Stimulated activated CD4-positive, alpha-beta T cell treated with anti-CD3 and anti-CD28 coated beads, Interleukin-2, amount 100 ng/mL, for 4 hours (primary cell): ENCODE measurements at regions not wholly inside any gene's neighbourhood (a gene's known extent, or its start where the extent isn't known, plus 50 kb on each side); places are given as distances from the start of the nearest gene placed in this dataset.

ENCODE experiments used
- DNase-seq: peaks from one replicate; pipeline ENCODE4 v3.0.0-alpha.2; 2020; ENCODE audit warnings: low read depth

DNA sequence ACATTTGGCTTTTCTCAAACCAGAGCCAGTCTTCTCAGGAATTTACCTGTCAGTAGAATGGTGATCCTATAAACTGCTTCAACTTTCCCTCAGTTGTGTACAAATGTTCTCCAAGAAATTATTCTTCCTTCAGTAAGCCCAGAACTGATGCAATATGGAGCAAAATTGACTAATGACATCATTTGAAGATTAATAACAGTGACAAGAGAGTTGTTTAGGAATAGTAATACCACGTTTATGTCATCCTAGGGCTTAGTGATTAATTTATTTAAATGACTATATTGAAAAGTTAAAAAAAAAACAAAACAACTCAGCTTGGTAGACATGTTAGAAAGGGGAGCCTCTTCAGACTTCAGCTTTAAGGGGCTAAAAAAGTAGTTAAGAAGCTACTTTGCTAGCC, 933.2 kb downstream of the GATA3 start:
- DNase-seq, result no peak

DNA sequence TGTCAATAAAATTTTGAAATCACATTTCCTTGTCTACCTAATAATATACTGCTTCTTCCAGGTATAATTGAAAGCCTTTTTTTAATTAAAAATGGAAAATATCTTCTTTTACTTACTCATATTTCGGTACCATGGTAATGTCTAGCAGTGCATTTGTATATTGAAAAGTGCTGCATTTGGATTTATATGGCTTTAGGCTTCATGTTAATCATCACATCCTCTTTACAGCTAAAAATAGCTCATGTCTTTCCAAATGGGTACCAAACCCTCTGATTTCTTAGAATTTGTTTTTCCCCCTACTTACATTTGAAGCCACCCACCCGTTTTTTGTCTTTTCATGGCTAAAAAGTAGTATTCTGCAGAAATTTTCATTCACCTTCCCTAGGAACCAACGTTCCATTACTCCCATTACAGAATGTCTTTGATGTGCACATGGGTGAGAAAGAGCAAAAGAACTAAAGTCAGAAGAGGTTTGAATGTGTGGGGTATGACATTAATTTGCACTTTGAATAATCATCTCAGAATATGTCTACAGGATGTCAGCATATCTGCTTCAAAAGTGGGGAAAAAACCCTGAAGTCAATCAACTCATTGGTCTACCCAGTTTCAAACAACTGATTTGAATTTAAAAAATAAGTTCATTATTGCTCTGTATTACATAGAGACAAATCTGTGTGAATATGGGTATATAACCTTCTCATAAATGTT, 935.9 kb downstream of the GATA3 start:
- no peak for DNase-seq

DNA sequence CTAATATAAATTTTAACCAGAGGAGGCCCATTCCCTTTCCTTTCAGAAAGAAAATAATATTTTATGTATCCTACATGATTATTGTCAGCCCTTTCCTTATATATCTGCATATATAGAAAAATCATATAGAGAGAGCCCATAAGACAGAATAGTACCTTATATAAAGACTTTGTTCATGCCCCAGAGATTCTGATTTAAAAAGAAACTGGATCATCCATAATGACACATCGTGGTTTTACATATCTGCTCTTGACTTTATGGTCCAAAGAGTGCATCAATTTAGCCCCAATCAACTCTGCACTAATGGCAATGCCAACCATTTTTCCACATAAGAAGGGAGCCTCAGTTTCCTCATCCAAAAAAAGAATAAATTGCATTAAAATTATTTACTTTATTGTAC, 937.5 kb downstream of the GATA3 start:
- DNase-seq, result no peak

DNA sequence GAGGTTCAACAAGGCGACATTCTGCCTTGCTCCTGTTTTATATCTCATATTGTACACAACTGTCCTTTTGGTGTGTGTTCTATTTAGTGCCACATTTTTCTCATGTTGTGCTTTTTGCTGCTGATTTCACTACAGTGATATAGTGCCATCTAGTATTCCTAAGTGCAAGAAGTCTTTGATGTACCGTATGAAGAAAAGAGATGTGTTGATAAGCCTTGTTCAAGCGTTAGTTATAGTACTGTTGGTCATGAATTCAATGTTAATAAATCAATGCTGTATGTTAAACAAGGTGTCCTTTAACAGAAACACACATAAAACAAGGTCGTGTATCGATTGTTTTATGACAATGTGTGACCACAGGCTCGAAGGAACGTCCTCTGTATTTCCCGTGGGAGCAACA, 939.4 kb downstream of the GATA3 start:
- DNase-seq, result no peak

DNA sequence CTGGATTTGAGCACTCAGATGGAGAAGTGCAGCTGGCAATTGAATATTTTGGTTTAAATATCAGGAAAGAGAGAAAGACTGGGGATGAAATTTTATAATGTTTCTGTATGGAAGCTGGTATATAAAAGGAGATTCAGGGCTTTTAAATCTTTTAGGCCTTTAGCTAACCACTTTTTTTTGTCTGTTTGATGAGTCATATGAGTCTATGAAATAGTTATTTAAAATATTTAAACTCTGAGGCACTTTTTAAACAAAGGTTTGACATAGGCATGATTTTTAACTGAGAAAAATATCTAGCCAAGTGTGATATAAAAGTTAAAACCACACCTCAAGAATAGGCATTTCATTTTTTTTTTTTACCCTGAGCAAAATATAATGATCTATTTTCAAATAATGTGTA, 944.3 kb downstream of the GATA3 start:
- no peak for DNase-seq

DNA sequence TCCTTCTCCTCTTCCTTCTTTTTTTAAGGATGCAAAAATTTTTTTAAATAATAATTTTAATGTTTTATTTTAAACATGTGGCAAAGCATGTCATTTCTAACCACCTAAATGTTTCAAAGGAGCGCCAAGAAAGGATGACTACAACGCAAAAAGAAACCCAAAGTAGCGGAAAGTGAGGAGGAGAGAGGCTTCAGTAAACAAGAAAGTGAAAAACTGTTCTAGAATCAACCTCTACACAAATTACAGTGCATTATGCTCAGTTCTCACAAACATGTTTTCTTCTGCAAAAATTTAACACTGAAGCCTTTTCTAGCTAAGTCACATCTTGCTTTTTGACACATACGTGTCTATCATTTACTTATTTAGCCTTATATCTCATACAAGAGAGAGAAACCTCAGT, 948.6 kb downstream of the GATA3 start:
- DNase-seq, result no peak

DNA sequence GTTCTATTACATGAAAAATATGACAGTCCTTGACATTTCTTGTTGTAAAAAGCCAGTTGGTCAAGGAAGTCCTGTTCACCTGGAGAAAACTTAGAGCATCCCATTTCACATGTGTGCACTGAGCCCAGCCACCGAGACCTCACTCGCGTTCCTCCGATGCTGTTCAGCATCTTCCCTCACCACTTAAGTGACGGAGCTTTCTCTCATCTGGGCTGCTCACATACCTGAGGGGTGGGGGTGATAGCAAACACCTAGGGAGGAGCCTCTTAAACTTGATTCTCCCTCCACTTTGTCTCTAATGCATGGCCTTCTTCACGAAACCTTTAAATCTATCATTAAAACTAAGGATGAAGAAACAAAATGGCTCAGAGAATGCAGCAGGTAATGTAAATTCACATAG, 950.2 kb downstream of the GATA3 start:
- no peak for DNase-seq

DNA sequence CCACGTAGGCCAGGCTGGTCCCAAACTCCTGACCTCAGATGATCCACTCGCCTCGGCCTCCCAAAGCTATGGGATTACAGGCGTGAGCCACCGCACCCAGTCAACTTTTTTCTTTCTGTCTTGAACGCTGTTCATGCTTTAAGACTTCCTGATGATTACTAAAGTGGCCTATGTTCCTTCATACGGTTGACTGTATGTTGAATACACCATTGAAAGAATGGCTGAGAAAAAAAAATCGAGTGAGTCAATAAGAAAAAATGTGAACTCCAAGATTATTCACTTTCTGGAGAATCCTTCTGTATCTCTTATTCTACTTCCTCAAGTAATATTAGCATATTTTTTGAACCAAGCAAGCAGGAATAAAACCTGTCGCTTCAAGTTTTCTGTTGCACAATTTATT, 955.0 kb downstream of the GATA3 start:
- DNase-seq, result no peak

DNA sequence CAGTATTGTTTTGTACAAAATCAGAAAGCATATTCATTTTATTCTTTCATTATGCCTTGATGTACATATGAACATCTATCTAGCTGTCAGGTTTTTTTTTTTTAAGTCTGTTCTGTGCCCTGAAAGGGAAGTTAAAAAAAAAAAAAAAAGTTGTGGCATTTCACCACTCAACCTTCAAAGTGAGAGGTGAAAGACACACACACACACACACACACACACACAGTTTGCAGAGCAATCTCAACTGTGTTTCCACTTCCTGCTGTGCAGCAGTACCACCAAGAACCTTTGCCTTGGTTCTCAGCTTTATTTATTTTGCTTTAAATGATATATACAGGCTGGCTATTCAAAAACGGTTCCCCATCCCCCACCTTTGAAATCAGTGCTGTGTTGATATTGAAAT, 955.6 kb downstream of the GATA3 start:
- no peak for DNase-seq

DNA sequence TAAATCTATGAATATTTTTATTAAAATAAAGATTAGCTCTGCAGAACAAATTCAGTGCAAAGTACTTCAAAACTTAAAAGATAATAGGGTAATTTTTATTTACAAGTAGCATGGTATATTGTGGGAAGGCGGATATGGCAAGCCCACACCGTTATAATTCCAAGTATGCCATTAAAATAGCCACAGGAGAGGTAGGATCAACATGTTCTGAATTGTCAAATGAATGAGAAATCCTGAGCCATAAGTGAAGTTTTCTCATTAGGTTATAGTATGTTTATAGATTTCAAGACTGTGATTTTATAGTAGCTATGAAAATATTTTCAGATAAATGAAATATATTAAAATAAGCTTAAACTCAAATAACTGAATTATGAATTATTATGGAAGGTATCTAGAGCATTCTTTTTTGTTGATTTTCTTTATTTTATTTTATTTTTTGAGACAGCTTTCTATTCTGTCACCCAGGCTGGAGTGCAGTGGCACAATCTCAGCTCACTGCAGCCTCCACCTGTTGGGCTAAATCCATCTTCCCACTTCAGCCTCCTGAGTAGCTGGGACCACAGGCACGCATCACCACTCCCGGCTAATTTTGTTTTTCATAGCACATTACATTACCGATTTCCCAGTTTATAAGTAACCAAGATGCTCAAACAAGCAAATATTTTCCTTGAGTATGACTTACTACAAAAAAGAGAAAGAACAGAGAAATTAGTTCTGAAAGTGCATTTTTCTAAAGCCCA, 956.6 kb downstream of the GATA3 start:
- DNase-seq, result no peak

DNA sequence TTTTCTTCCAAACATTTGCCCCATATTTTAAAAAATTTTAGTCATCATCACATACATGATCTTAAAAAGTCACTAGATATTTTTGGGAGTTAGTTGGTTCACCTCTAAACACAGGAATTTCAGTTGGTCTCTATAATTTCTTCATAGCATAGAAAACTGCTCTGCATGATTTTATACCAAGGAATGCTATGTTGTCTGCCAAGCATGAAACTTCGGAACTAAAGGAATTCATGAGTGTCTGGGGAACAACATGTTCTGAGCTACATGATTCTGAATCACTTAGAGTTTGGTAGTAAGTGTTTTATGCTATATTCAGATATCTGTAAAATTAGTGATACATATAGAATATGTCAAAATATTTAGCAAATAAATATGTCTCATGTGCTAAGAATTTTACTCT, 957.8 kb downstream of the GATA3 start:
- DNase-seq, result no peak

DNA sequence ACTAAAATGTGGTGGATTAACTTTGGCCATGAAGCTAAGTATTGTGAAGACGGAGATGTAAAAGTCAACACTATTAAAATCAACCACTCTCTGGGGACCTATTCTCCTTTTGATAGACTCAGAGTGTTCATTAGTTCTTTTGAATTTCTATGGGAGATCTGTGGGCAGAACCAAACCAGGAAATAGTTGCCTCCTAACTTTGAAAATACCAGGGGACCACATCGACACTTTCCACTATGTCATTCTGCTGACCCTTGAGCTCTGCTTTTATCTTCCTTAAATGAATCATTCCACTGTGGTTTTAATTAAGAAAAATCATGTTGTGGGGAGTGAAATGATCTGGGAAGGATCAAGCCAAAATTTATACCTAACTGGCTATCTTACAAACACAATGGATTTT, 960.5 kb downstream of the GATA3 start:
- no peak for DNase-seq

DNA sequence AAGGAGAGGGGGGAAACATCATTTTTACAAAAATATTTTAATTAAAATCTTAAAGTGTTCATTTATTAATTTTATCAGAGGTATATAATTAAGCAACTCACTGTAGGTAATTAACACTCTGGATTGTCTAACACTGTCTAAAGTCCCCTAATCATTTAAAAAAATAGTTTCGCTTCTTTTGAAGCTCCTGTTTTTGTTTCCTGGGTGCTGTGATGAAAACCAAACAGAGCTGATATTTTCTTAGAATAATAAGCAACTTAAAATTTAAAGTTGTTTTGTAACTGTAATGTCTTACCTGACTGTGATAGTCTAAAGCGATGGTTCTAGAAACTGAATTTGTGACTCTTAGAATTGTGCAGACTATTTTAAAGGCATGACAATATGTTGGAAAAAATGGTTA, 961.0 kb downstream of the GATA3 start:
- no peak for DNase-seq

DNA sequence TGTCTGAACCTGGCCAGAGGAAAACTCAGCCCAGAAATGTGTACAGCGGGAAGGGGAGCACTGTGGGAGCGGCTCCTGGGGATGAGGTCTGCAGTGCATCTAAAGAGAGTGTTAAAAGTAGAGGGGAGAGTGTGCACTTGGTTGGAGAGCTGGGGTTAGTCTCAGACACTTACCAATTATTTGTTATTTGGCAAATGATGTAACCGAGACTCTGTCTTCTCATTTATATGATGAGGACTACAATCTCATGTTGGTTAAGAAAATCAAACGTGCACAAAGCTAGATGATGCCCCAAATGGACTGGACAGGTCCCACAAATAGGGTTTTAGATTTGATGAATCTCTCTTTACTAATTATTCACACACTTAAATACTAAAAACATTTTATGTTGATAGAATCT, 962.4 kb downstream of the GATA3 start:
- no peak for DNase-seq

DNA sequence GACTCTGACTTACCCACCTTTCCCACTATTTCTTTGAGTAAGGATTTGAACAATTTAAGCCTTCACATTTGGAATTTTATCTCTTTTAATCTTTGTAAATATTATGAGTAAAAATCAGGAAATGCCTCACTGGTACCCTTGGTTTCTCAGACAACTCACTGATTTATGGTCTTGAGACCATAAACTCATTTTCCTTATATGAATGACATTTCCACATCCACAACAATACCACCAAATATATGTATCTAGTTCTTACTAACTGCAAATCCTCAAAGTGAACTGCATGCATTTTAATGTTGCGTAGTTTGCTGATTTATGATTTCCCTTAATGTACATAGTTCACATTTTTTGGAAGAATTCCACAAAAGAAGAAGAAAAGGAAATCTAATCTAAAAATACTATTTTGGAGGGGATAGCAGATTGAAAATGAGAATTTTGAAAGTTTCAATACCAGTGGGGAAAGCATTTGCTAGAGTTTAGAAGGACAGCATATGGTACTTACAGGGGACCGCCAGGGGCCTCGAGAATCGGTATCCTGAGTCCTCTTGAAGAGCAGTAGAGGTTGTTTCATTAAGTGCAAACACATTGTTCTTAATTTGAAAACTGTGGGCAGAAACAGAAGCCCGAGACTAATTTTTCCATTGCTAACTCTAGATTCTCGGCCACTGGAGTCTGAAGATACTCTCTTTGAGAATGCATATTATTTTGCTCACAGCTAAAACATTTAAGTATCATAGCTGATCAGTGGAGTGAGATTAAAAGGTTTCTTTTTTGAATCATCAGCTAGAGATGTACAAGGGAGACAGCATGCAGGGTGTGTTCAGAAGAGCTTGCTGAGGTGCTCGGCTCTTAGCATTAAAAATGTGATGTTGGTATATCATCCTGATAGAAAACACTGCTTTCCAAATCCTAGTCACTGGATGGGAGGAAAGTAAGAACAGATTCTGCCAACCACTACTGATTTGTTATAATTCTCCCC, 964.0 kb downstream of the GATA3 start:
- DNase-seq, result no peak

DNA sequence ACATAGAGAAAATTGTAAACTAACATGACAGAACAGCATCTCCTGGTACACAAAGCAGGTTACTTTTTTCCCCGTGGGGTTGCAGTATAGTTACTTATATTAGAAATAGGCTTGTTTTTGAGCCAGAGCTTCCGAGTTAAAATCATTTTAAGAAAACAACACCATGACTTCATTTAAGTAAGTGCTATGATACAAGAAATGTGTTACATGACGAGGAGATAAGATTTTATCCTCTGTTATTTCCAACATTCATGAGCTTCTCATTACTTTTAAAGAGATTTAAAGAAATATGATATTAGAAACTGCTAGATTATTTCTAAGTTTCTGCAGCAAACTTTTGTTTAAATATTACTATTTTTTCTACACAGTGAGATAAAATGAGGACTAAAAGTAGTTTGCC, 968.7 kb downstream of the GATA3 start:
- no peak for DNase-seq

DNA sequence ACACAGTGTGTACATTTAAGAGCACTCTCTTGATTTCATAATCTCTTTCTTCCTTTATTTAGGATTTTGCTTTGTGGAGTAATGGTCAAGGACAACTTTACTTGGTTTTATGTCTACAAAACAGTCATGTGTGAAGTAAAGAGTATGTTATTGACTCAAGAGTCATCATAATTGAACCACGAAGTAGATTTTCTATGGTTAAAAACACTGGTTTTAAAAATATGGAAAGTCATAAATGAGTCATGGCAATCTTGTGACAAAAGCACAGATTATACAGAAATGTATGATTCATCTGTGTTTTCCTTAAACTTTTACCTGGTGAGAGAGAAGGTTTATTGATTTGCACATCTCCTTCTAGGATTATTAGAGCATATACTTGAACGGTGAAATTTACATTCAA, 969.7 kb downstream of the GATA3 start:
- DNase-seq, result no peak

DNA sequence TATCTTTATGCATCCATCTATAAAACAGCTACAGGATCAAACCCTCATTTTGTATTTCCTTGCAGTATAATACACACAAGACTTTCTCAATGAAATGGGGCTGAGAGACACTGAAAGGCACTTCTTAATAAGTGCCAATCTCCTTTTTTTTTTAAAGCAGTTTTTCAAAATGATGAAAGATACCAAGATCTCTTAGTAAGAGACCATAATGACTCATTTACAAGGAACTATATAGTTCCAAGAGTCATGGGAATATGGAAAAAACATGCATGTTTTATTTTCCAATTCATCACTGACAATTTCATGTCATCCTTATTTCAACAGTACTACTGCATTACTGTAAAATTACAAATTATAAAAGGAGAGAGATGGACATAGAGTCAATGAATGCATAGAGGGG, 973.7 kb downstream of the GATA3 start:
- DNase-seq, result no peak

DNA sequence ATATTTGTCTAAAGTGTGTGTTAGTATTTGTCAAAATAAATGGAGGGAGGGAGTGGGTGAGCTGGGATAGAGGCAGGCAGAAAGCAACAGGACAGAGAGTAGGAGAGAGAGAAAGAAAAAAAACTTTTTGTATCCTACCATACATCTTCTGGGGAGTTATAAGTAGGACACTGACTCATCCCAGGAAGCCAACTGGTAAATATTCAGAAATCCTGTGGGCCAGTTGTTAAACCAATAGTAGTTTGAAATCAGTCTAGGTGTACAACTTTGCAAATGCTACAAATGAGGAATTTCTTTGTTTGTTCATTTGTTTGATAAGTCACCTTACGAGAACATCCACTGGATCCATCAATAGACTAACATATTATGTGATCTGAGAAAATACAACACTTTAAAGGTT, 980.9 kb downstream of the GATA3 start:
- DNase-seq, result no peak

DNA sequence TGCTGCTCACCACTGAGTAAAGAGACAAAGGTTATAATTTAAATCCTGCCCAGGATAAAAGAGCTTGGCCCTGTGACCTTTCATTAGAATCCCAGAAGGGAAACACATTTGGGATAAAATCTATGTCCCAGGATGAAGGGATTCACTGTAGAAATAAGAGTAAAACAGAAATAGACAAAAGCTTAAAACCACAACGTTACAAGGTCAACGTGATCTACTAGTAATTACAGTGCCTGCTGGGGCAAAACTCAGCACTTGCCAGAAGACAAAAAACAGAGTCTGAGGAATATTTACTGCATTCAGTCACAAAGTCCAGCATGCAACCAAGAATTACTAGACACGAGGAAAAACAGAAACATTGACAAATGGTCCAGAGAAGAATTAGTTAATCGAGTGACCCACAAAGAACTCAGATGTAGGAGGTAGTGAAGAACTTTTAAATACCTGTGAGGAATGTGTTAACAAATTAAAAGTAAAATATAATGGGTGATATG, 982.3 kb downstream of the GATA3 start:
- no peak for DNase-seq

DNA sequence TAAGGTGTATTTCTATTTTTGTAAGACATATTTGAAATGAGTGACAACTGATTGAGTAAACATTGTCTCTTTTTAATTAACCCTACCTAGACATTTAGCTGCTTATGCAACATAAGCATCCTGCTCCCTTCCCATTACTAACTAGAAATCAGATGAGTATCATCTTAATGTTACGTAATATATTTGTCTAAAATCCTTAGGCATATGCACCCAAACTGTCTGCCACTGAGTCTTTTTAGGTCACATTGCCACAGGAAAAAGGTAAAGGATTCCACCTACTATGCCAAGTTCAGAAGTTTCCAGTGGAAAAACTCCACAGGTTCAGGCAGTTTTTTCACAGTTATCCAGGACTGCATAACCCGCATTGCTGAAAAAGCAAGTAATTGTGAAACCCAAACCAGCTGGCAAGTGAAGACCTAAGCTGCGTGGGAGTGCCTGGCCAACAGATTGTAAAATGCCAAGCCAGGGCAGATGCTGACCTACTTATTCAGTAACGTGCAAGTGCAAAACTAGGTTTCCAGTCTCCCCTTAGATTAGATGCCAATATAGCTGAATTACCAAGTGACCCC, 983.7 kb downstream of the GATA3 start:
- no peak for DNase-seq

DNA sequence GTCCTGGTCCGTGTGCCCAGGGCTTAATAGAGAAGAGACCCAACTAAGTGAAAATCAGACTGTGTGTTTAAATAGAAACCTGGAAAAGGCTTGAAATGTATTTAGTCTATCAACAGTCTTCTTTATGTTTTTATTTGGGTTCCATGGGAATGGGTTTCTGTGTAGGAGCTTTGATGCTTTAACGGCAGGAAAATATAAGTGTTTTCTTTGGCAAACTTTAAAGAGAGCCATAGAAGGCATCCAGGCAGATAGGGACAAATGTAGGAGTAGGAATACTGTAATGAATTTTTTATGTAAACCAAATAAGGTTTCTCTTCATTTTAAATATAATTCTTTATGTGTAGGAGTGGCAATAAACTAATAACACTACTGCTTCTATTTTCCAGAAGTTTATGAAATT, 989.0 kb downstream of the GATA3 start:
- no peak for DNase-seq
